SK-N-SH (cell line): ENCODE measurements at regions not wholly inside any gene's neighbourhood (a gene's known extent, or its start where the extent isn't known, plus 50 kb on each side); places are given as distances from the start of the nearest gene placed in this dataset.

ENCODE experiments used
- CTCF ChIA-PET: fragments of 300-600, 350-600 bp; formaldehyde crosslinking; extraction: SDS; loops from one replicate; lab custom pipeline; 2021; lab: Yijun Ruan, JAX
- POLR2A ChIA-PET: fragments of 350-600 bp; sonication (Branson Sonifier 250); formaldehyde crosslinking; extraction: SDS; loops from one replicate; lab custom pipeline; 2020; ENCODE audit warnings: antibody characterized with exemption, inconsistent platforms; lab: Yijun Ruan, JAX
- DNase-seq: peaks from one replicate; pipeline ENCODE4 v3.0.0; 2012
- H2AFZ ChIP-seq: fragments of 200-600 bp; sonication (generic); 2 replicates; pipeline ENCODE4 v1.8.1; 2016; ENCODE audit warnings: antibody characterized with exemption, mild to moderate bottlenecking, low read depth
- H3F3A ChIP-seq: fragments of 200-600 bp; sonication (generic); replicated peaks from 2 replicates; pipeline ENCODE3; 2016; ENCODE audit warnings: antibody characterized with exemption, mild to moderate bottlenecking; ENCODE audit not compliant: insufficient read depth
- H3K27ac ChIP-seq, 2 experiments: fragments of 200-500 bp in 1 of 2; fragments of 200-600 bp in 1 of 2; sonication (Bioruptor generic) in 1 of 2; sonication (generic), shearing (Covaris generic) in 1 of 2; 2 replicates each; pipeline versions ENCODE4 v1.5.1 to v1.6.1; 2014 to 2016; ENCODE audit warnings: low read depth in 2 of 2, inconsistent platforms in 1 of 2, low read length in 1 of 2, mild to moderate bottlenecking in 1 of 2, mixed read lengths in 1 of 2
- H3K27me3 ChIP-seq: fragments of 200-600 bp; sonication (generic), shearing (Covaris generic); 2 replicates; pipeline ENCODE4 v1.6.1; 2016; ENCODE audit warnings: mixed run types; ENCODE audit not compliant: insufficient read depth
- H3K36me3 ChIP-seq, 2 experiments: fragments of 200-500 bp in 1 of 2; fragments of 200-600 bp in 1 of 2; sonication (Bioruptor generic) in 1 of 2; sonication (generic) in 1 of 2; replicated peaks in 1 of 2; 2 replicates each; pipeline versions ENCODE3 to v1.5.1; 2014 to 2016; ENCODE audit warnings: low read length in 1 of 2, mild to moderate bottlenecking in 1 of 2; ENCODE audit not compliant: insufficient read depth in 2 of 2, control insufficient read depth in 1 of 2
- H3K4me1 ChIP-seq, 2 experiments: fragments of 200-500 bp in 1 of 2; fragments of 200-600 bp in 1 of 2; sonication (Bioruptor generic) in 1 of 2; sonication (generic), shearing (Covaris generic) in 1 of 2; 2 replicates each; pipeline versions ENCODE4 v1.5.1 to v1.6.1; 2014 to 2016; ENCODE audit warnings: low read depth in 1 of 2, low read length in 1 of 2, mixed run types in 1 of 2; ENCODE audit not compliant: insufficient read depth in 2 of 2, control insufficient read depth in 1 of 2
- H3K4me2 ChIP-seq: fragments of 200-600 bp; sonication (generic), shearing (Covaris generic); 2 replicates; pipeline ENCODE4 v1.6.1; 2017; ENCODE audit warnings: mixed run types
- H3K4me3 ChIP-seq, 2 experiments: fragments of 200-500 bp in 1 of 2; fragments of 200-600 bp in 1 of 2; sonication (Bioruptor generic) in 1 of 2; sonication (generic), shearing (Covaris generic) in 1 of 2; 2 replicates each; pipeline versions ENCODE4 v1.5.1 to v1.8.1; 2014 to 2016; ENCODE audit warnings: low read depth in 2 of 2, inconsistent platforms in 1 of 2, low read length in 1 of 2, mild to moderate bottlenecking in 1 of 2, mixed read lengths in 1 of 2, moderate library complexity in 1 of 2
- H3K79me2 ChIP-seq: fragments of 200-600 bp; sonication (generic); 2 replicates; pipeline ENCODE4 v1.8.1; 2017; ENCODE audit warnings: mild to moderate bottlenecking; ENCODE audit not compliant: insufficient read depth
- H3K9ac ChIP-seq: fragments of 200-600 bp; sonication (generic); 2 replicates; pipeline ENCODE4 v1.6.1; 2017; ENCODE audit warnings: mixed run types
- H3K9me2 ChIP-seq: fragments of 200-600 bp; sonication (generic); 2 replicates; pipeline ENCODE4 v1.6.1; 2017; ENCODE audit warnings: mixed run types
- H3K9me3 ChIP-seq: fragments of 200-600 bp; sonication (generic); 2 replicates; pipeline ENCODE4 v1.6.1; 2017; ENCODE audit warnings: mixed run types, mild to moderate bottlenecking, moderate library complexity
- H4K20me1 ChIP-seq: fragments of 200-600 bp; sonication (generic); 2 replicates; pipeline ENCODE4 v1.6.1; 2017; ENCODE audit warnings: mild to moderate bottlenecking, mixed run types; ENCODE audit not compliant: insufficient read depth
- CHD2 ChIP-seq: fragments of 150-350 bp; IDR thresholded peaks from 2 replicates; pipeline ENCODE4 v1.6.1; 2018; ENCODE audit warnings: low read length; ENCODE audit not compliant: partially characterized antibody
- ELF1 ChIP-seq: IDR thresholded peaks from 2 replicates; pipeline ENCODE4 v1.4.0; 2012
- EP300 ChIP-seq, 2 experiments: IDR thresholded peaks; 2 replicates each; pipeline versions ENCODE4 v1.4.0 to v1.6.1; 2012; ENCODE audit warnings: borderline replicate concordance in 1 of 2, low read depth in 1 of 2, low read length in 1 of 2
- FOSL2 ChIP-seq: IDR thresholded peaks from 2 replicates; pipeline ENCODE4 v1.4.0; 2012; ENCODE audit warnings: low read depth, mild to moderate bottlenecking, moderate library complexity, borderline replicate concordance
- FOXJ3 ChIP-seq: sonication (generic); formaldehyde crosslinking; IDR thresholded peaks from 2 replicates; pipeline ENCODE4 v1.5.1; 2020; ENCODE audit warnings: mild to moderate bottlenecking, missing genetic modification reagents
- GATA2 ChIP-seq: sonication (generic); formaldehyde crosslinking; IDR thresholded peaks from 2 replicates; pipeline ENCODE4 v1.5.0; 2020; ENCODE audit warnings: mild to moderate bottlenecking, missing genetic modification reagents
- IRF3 ChIP-seq: fragments of 150-350 bp; IDR thresholded peaks from 2 replicates; pipeline ENCODE4 v1.6.1; 2016; ENCODE audit warnings: mild to moderate bottlenecking, low read depth, low read length
- JUND ChIP-seq: IDR thresholded peaks from 2 replicates; pipeline ENCODE4 v1.4.0; 2012
- MAX ChIP-seq: IDR thresholded peaks from 2 replicates; pipeline ENCODE4 v1.4.0; 2012; ENCODE audit warnings: low read depth
- MEF2A ChIP-seq: IDR thresholded peaks from 2 replicates; pipeline ENCODE4 v1.4.0; 2012; ENCODE audit warnings: low read depth, borderline replicate concordance
- MXI1 ChIP-seq: IDR thresholded peaks from 2 replicates; pipeline ENCODE4 v1.6.1; 2012; ENCODE audit warnings: mild to moderate bottlenecking, low read depth, low read length, improper control_type of control experiment
- NFIC ChIP-seq: IDR thresholded peaks from 2 replicates; pipeline ENCODE4 v1.4.0; 2012; ENCODE audit warnings: borderline replicate concordance
- NRF1 ChIP-seq: IDR thresholded peaks from 2 replicates; pipeline ENCODE4 v1.6.1; 2012; ENCODE audit warnings: low read depth, mild to moderate bottlenecking, low read length
- POLR2AphosphoS5 ChIP-seq: IDR thresholded peaks from 2 replicates; pipeline ENCODE4 v1.6.1; 2012; ENCODE audit warnings: low read depth, low read length
- RAD21 ChIP-seq: IDR thresholded peaks from 2 replicates; pipeline ENCODE4 v1.6.1; 2012; ENCODE audit warnings: mild to moderate bottlenecking, low read length
- RCOR1 ChIP-seq: fragments of 150-350 bp; IDR thresholded peaks from 2 replicates; pipeline ENCODE4 v1.6.1; 2017; ENCODE audit warnings: antibody characterized with exemption, low read length
- REST ChIP-seq: IDR thresholded peaks from 2 replicates; pipeline ENCODE4 v1.6.1; 2012; ENCODE audit warnings: mild to moderate bottlenecking, low read depth, low read length, moderate library complexity
- RFX5 ChIP-seq: IDR thresholded peaks from 2 replicates; pipeline ENCODE4 v1.6.1; 2012; ENCODE audit warnings: mild to moderate bottlenecking, improper control_type of control experiment, low read length
- RXRA ChIP-seq: IDR thresholded peaks from 2 replicates; pipeline ENCODE4 v1.4.0; 2012; ENCODE audit warnings: low read depth, mild to moderate bottlenecking, borderline replicate concordance
- TCF12 ChIP-seq: IDR thresholded peaks from 2 replicates; pipeline ENCODE4 v1.4.0; 2012
- YY1 ChIP-seq: IDR thresholded peaks from 2 replicates; pipeline ENCODE4 v1.4.0; 2012; ENCODE audit warnings: low read depth, mild to moderate bottlenecking
- ZBTB33 ChIP-seq: IDR thresholded peaks from 2 replicates; pipeline ENCODE4 v1.4.0; 2012; ENCODE audit warnings: low read depth, borderline replicate concordance
- WGBS: methylation state at CpG from one replicate; pipeline ENCODE4 v1.1.6; 2017; ENCODE audit warnings: low lambda C conversion rate; 5-methylcytosine and 5-hydroxymethylcytosine counted together
- TF ChIP-seq, protein P1 (sequence below): IDR thresholded peaks from 2 replicates; pipeline ENCODE4; 2012
- TF ChIP-seq, protein P2 (sequence below): fragments of 150-350 bp; IDR thresholded peaks from 2 replicates; pipeline ENCODE4 v1.6.1; 2017; ENCODE audit warnings: antibody characterized with exemption, low read length, low read depth, borderline replicate concordance
- TF ChIP-seq, protein P3 (sequence below): IDR thresholded peaks from 2 replicates; pipeline ENCODE4 v1.4.0; 2012; ENCODE audit warnings: low read depth, borderline replicate concordance

DNA sequence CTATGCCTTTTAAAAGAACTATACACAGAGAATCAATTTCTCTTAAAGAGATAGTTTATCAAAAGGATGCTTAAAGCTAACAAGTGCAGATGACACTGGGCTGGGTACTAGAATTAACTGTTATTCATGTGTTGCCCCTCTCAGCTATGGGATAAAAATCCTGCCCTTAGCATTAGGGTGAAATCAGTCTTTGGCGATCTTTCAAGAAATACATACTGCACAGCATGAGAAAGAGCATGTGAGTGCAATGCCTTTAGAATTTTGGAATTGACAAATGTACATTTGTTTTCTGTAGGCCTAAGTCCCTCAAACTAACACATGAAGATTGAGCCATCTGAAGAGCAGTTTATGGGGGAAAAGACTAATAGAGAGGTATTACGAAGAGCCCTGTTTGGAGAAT, 115.4 kb downstream of the ZFP64 start:
- Histone ChIP-seq H3K4me1 (peaks cover 0 to 7% of the 10 kb centered on the region in 2 experiments; a peak in 1 of 4 replicates), H3K27ac (no peak overlapping the region), H2AFZ (no peak overlapping the region), H3K4me3 (no peak overlapping the region), H3K9ac (no peak overlapping the region), H3K9me2 (no peaks in the 10 kb centered on the region), H3K36me3 (no peaks in the 10 kb centered on the region), H3K4me2 (no peak overlapping the region), H3K27me3 (no peaks in the 10 kb centered on the region), H3F3A (peaks cover 4% of the 10 kb centered on the region), H3K79me2 (no peaks in the 10 kb centered on the region), H3K9me3 (no peaks in the 10 kb centered on the region), H4K20me1 (no peaks in the 10 kb centered on the region)
- WGBS = 89% methylated on average over 2 of the region's 2 CpGs
- ChIA-PET CTCF (interaction anchor here (1.0 to 1.8 kb wide), 4 partner anchors 11 to 1089 kb away, joined by 3 to 6 read pairs (median 4); no protein-coding TSS in a partner anchor), POLR2A (no interaction called here)
- DNase-seq = peak; percentile 62
- TF ChIP-seq NRF1 (no peak), RXRA (no peak), NFIC (peak; percentile 88), GATA2 (CRISPR knock-in tag) (peak; percentile 86), MAX (0 out of 2 replicates have a peak, but pooled peaks have one; percentile 20), ZBTB33 (no peak), YY1 (no peak), REST (no peak), IRF3 (no peak), TCF12 (0 out of 2 replicates have a peak, but pooled peaks have one; percentile 25), MEF2A (no peak), CHD2 (no peak), FOSL2 (no peak), RFX5 (no peak), RAD21 (no peak), FOXJ3 (CRISPR knock-in tag) (no peak), EP300 (IDR thresholded peaks at IDR 0.05; ENCODE audit: borderline replicate concordance in 1 of 2, low read depth in 1 of 2, low read length in 1 of 2) (0 out of 4 replicates have a peak, but pooled peaks of 1 of the 2 experiments have one; percentile 22), MXI1 (0 out of 2 replicates have a peak, but pooled peaks have one; percentile 30), RCOR1 (peak; percentile 51; the same call in 1 of the 2 replicates), JUND (no peak), ELF1 (no peak), POLR2AphosphoS5 (no peak)
- TF ChIP-seq, protein P1, sequence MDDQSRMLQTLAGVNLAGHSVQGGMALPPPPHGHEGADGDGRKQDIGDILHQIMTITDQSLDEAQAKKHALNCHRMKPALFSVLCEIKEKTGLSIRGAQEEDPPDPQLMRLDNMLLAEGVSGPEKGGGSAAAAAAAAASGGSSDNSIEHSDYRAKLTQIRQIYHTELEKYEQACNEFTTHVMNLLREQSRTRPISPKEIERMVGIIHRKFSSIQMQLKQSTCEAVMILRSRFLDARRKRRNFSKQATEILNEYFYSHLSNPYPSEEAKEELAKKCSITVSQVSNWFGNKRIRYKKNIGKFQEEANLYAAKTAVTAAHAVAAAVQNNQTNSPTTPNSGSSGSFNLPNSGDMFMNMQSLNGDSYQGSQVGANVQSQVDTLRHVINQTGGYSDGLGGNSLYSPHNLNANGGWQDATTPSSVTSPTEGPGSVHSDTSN = 0 out of 2 replicates have a peak, but pooled peaks have one; percentile 7
- TF ChIP-seq, protein P2, sequence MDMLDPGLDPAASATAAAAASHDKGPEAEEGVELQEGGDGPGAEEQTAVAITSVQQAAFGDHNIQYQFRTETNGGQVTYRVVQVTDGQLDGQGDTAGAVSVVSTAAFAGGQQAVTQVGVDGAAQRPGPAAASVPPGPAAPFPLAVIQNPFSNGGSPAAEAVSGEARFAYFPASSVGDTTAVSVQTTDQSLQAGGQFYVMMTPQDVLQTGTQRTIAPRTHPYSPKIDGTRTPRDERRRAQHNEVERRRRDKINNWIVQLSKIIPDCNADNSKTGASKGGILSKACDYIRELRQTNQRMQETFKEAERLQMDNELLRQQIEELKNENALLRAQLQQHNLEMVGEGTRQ = no peak
- TF ChIP-seq, protein P3, sequence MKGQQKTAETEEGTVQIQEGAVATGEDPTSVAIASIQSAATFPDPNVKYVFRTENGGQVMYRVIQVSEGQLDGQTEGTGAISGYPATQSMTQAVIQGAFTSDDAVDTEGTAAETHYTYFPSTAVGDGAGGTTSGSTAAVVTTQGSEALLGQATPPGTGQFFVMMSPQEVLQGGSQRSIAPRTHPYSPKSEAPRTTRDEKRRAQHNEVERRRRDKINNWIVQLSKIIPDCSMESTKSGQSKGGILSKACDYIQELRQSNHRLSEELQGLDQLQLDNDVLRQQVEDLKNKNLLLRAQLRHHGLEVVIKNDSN = no peak
